ENCODE measurements at regions not wholly inside any gene's neighbourhood (a gene's known extent, or its start where the extent isn't known, plus 50 kb on each side); places are given as distances from the start of the nearest gene placed in this dataset.

- DNase-seq (ENCODE audit: low read depth in 2 of 2): no peak
Measured at GRCh38 chr11:88448131-88448670, 110.7 kb upstream of the CTSC start.

DNA sequence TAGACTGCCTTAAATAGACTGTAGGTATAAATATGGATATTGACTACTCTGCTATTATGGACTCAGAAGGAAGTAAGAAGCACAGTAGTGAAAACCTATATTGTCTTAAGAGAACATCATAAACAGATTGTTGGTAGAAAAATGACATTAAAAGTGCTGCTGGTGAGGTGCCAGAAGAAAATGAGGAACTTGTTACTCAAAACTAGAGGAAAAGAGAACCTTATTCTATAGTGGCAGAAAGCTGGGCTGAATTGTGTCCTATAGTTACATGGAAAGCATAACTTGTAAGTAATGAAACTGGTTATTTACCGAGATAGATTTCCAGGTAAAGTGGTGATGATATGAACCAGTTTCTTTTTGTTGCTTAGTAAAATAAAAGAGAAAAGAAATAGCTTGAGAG lies 109.7 kb upstream of the CTSC start:
- no peak for DNase-seq (ENCODE audit: low read depth in 2 of 2)

DNA sequence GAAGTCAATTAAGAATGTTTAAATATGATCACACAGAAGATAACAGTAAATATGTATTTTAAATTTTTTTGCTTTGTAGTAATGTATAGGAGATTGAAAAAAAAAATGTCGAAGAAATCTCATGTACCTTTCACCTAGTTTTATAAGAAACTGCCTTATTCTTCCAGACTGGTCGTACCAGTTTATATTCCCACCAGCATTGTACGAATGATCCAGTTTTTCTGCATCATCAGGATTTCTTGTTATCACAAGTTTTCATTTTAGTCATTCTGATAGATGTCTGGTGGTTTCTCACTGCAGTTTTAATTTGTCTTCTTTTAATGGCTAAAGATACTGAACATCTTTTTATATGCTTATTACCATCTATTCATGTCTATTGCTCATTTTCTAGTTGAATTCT lies 101.8 kb upstream of the CTSC start:
- DNase-seq (ENCODE audit: low read depth in 2 of 2): no peak

DNA sequence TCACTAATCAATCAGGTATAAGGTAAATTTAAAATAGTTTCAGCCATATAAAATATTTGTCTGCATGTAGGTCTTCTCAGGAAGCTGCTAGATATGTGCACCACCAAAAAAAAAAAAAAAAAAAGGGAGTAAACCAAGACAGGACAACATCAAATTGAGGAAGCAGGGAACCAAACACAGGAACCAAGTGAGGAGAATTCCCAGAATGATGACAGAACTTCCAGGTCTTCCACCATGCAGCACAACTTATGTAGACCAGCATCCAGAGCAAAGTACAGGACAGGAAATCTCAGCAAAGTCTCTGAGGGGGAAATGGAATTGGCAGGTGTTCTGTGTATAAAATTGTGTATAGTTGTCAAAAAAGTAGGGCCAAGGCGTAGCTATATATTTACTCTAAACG lies 101.2 kb upstream of the CTSC start:
- DNase-seq (ENCODE audit: low read depth in 2 of 2): no peak

DNA sequence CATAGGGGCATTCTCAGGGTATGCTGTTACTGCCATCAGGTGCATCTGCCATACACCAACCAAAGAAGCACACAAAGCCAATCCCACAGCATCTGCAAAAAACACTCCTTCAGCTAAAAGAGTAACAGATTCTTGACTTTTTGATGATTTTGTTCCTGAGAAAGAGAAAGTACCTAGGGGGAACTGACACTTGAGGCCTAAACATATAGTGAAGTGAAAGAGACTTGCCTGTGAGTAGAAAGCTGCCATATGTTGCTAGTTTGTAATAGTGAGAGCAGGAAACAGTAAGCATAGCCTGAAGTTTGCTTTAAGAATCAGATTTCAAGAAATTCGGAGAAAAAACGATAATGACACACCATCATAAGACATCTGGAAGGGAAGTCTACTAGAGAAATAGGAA lies 97.9 kb upstream of the CTSC start:
- DNase-seq (ENCODE audit: low read depth in 2 of 2): no peak

GRCh38 chr11:88434333-88434976 lies 96.9 kb upstream of the CTSC start:
- no peak for DNase-seq (ENCODE audit: low read depth in 2 of 2)

DNA sequence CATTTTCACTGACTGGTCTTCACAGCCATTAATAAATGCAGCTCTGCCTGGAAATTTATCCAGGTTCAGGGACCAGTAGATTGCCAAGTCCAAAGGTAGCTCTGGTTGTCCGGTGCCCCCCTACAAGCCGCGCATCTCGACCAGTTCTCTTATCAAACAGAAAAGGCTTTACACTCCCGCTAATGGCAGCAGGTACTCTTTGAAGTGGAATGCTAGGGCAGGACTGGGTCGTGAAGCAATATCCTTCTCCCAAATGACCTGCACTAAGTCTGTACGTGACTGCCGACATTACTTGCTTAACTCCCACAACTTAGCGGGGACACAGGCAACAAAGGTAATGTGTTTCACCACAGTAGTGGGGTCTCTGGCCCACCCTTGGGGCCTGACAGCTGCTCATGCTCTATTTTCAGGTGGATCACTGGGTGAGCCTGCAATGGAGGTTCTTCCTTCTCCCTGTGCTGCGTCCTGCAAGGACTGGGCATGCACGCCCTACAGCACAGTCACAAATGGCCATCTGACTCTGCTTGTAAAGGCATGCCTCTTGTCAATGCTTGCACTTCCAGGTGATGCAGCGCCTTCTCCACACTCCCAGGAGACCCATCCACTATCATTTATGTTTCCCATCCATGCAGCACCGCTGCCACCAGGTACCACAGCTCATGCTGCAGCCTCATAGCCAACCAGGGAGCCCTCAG lies 96.1 kb upstream of the CTSC start:
- no peak for DNase-seq (ENCODE audit: low read depth in 2 of 2)

- no peak for DNase-seq (ENCODE audit: low read depth in 2 of 2)
Measured at GRCh38 chr11:88431675-88432341, 94.3 kb upstream of the CTSC start.

DNA sequence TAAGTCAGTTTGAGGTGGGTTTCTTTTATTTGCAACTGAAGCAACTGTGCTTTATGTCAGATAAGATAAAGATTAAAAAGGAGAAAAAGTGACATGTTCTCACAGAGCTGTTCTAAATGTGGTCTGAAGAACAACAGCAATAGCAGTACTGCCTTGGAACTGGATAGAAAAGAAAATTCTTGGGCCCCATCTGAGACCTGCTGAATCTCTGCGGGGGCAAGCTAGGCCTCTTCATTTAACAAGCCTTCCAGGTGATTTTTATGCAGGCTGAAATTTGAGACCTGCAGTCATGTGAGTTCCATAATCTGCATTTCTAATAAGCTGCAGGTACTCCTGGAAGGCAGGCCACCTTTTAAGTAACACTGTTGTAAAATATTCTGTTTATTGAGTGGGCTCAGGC lies 91.4 kb upstream of the CTSC start:
- no peak for DNase-seq (ENCODE audit: low read depth in 2 of 2)

- no peak for DNase-seq (ENCODE audit: low read depth in 2 of 2)
Measured at GRCh38 chr11:88427719-88428118, 90.2 kb upstream of the CTSC start.

DNA sequence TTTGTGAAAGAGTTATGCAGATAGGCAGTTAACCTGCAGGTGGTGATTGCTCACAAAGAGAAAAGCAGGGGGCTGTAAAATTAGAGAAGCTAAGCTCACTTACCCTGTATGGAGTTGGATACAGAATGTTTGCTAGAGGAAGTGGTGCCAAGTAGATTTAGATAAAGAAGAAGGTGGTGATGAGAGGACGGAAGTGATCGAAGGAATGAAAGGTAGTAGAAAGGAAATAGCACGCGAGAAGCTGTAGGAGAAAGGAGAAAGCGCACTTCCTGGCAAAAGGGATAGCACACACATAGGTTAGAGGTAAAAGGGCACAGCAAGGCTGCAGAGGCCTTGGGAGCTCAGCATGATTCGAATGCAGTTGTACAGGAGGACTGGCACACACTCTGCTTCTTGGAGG lies 87.3 kb upstream of the CTSC start:
- no peak for DNase-seq (ENCODE audit: low read depth in 2 of 2)

DNA sequence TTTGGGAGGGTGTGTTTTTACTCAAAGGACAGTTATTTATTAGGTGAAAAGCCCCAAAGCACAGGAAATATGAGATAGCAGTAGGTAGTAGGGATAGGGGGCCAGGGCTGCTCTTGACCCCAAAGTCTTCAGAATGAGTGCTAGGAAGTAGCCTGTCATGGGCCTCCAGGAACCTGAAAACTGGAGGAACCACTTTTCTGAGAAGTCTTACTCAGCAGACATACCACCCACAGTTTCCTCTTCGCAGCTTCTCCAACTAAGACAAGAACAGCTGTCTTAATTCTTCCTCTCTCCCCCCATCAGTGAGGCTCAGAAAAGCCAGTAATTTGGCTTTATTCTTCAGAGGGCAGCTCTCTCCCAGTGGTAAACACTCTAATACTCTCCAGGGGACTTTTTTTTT lies 84.0 kb upstream of the CTSC start:
- no peak for DNase-seq (ENCODE audit: low read depth in 2 of 2)

DNA sequence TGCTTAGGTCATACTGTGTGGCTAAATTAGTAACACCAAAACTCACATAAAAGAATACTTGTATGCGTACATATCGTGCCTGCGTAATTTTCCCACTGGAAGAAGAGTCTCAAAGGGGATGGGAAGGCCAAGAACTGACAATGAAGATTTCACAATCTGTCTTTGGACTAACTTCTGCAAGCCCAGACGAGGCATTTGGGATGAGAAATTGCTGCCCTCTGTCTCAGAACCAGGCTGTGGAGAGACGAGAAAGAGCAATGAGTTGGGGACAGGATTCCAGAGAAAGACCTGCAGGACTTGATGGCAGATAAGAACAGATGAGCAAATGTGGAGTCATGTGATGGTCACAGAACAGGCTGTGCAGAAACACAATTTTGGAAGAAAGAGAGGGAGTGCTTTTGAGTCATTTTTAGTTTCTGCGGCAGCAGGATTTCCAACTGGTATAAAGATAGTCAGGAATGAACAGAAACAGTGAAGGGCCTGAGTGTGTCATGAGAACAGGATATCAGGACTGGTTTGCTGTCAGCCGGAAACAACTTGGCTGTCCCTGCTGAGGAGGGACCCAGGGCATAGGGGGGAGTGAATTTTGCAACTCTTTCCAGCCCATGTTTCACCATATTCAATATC lies 82.7 kb upstream of the CTSC start:
- peak; percentile 11 to 19 for DNase-seq (ENCODE audit: low read depth in 2 of 2)

- no peak for DNase-seq (ENCODE audit: low read depth in 2 of 2)
Measured at GRCh38 chr11:88418508-88418907, 81.0 kb upstream of the CTSC start.

GRCh38 chr11:88415495-88415894 lies 78.0 kb upstream of the CTSC start:
- DNase-seq (ENCODE audit: low read depth in 2 of 2): no peak

- DNase-seq (ENCODE audit: low read depth in 2 of 2): peak in 1 of 2 donors; percentile 68
Measured at GRCh38 chr11:88414981-88415413, 77.5 kb upstream of the CTSC start.

DNA sequence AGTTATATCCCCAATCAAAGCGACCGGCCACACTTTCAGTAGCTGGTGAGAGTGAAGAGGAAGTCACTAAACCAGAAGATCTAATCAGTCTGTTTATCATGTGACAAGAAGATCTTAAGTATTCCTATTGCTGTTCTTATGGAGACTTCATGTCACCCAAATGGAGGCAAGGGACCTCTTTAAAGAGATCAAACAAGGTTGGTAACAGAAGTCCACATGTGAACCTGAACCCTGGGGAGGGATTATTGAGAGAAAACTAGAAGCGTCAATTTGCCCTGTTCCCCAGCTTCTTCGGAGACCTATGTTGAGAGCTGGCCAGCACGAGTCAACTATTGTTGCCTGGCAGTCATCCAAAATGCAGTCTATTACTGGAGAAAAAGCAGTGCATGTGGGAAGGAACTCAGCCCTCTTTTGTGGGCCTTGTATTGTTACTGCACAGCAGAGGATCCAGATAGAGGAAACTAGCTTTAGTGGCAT lies 76.9 kb upstream of the CTSC start:
- peak; percentile 58 to 92 for DNase-seq (ENCODE audit: low read depth in 2 of 2)

DNA sequence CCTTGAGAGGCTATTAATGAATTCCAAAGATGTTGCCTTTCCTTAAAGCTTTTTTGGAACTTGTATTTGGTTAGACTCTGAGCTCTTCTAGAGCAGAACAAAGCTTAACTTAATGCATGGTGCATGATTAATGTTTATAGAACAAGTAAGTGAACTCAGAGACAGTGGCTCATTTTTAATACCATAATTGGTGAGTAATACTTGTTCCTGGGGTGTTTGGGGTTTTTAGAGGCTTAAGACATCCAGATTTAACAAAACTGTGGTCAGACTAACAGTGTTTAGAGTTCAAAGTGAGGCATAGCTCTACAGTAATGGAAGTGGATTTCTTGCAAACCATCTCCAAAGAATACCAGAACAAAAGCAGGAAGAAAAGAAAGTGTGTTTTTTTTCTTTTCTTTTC lies 73.7 kb upstream of the CTSC start:
- peak in 1 of 2 donors; percentile 13 for DNase-seq (ENCODE audit: low read depth in 2 of 2)

GRCh38 chr11:88410656-88411055 lies 73.1 kb upstream of the CTSC start:
- DNase-seq (ENCODE audit: low read depth in 2 of 2): no peak

DNA sequence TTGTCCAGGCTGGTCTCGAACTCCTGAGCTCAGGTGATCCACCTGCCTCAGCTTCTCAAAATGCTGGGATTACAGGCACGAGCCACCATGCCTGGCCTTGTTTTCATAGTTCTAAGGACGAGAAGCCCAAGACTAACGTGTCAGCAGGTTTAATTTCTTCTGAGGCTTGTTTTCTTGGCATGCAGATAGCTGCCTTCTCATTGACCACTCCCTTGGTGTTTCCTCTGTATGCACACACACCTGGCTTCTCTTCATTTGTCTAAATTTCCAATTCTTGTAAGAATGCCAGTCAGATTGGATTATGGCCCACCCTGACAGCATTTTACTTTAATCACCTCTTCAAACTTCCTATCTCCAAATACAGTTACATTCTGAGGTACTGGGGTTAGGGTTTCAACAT lies 72.5 kb upstream of the CTSC start:
- no peak for DNase-seq (ENCODE audit: low read depth in 2 of 2)

DNA sequence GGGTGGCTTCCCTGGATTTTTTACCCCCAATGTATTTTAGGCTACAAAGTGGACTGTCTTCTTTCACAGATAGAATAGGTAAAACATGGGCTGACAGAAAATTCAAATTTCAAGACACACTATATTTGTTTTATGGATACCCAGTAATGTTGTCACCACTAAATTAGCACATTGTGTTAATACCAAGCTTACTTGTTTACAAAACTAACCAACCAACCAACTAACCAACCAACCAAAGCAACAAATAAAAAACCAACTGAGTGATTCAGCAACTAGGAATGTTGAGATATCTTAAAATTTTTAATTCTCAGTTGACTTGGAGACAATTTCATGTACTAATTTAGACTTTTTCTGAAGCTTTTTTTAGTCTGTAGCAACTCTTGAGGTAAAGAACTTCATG lies 69.3 kb upstream of the CTSC start:
- no peak for DNase-seq (ENCODE audit: low read depth in 2 of 2)

GRCh38 chr11:88405853-88406252 lies 68.3 kb upstream of the CTSC start:
- DNase-seq (ENCODE audit: low read depth in 2 of 2): no peak

Measured in lung microvascular endothelial cell (primary cell).